ENCODE measurements at regions not wholly inside any gene's neighbourhood (a gene's known extent, or its start where the extent isn't known, plus 50 kb on each side); places are given as distances from the start of the nearest gene placed in this dataset.
"Not testable (repeated sequence)": the region's sequence is repeated elsewhere in the genome, so short reads cannot be mapped to it uniquely, and the experiment has no call there.

- not testable (repeated sequence) for DNase-seq
Measured at GRCh38 chr18:56438480-56438879, 199.9 kb downstream of the TXNL1 start.

GRCh38 chr18:56436651-56437050 lies 201.7 kb downstream of the TXNL1 start:
- DNase-seq: no peak

- DNase-seq: no peak
Measured at GRCh38 chr18:56433919-56434318, 204.5 kb downstream of the TXNL1 start.

GRCh38 chr18:56431551-56431950 lies 206.8 kb downstream of the TXNL1 start:
- no peak for DNase-seq

GRCh38 chr18:56423626-56424025 lies 214.8 kb downstream of the TXNL1 start:
- no peak for DNase-seq

GRCh38 chr18:56421647-56422046 lies 216.7 kb downstream of the TXNL1 start:
- DNase-seq: no peak

- DNase-seq: not testable (repeated sequence)
Measured at GRCh38 chr18:56420868-56421267, 217.5 kb downstream of the TXNL1 start.

- DNase-seq: no peak
Measured at GRCh38 chr18:56414357-56414756, 224.0 kb downstream of the TXNL1 start.

GRCh38 chr18:56413862-56414261 lies 224.5 kb downstream of the TXNL1 start:
- no peak for DNase-seq

GRCh38 chr18:56412951-56413350 lies 225.4 kb downstream of the TXNL1 start:
- DNase-seq: no peak

- DNase-seq: no peak
Measured at GRCh38 chr18:56409736-56410135, 228.7 kb downstream of the TXNL1 start.

GRCh38 chr18:56407646-56408180 lies 230.7 kb downstream of the TXNL1 start:
- DNase-seq: no peak

GRCh38 chr18:56402872-56403516 lies 235.4 kb downstream of the TXNL1 start:
- no peak for DNase-seq

- no peak for DNase-seq
Measured at GRCh38 chr18:56393870-56394269, 244.5 kb downstream of the TXNL1 start.

- no peak for DNase-seq
Measured at GRCh38 chr18:56391931-56392590, 246.3 kb downstream of the TXNL1 start.

- no peak for DNase-seq
Measured at GRCh38 chr18:56390626-56391025, 247.8 kb downstream of the TXNL1 start.

GRCh38 chr18:56389190-56389589 lies 249.2 kb downstream of the TXNL1 start:
- no peak for DNase-seq

GRCh38 chr18:56388571-56388970 lies 249.8 kb downstream of the TXNL1 start:
- no peak for DNase-seq

GRCh38 chr18:56386856-56387255 lies 251.5 kb downstream of the TXNL1 start:
- no peak for DNase-seq

GRCh38 chr18:56383349-56383748 lies 255.0 kb downstream of the TXNL1 start:
- DNase-seq: no peak

- DNase-seq: no peak
Measured at GRCh38 chr18:56382541-56382940, 255.9 kb downstream of the TXNL1 start.

GRCh38 chr18:56381196-56381595 lies 257.2 kb downstream of the TXNL1 start:
- DNase-seq: no peak

- no peak for DNase-seq
Measured at GRCh38 chr18:56380685-56381084, 257.7 kb downstream of the TXNL1 start.

GRCh38 chr18:56379256-56379655 lies 259.1 kb downstream of the TXNL1 start:
- no peak for DNase-seq

- no peak for DNase-seq
Measured at GRCh38 chr18:56377231-56377630, 261.2 kb downstream of the TXNL1 start.

Measured in NCI-H1694 (cell line).